Heart right ventricle (tissue), 16 donors: ENCODE measurements at regions not wholly inside any gene's neighbourhood (a gene's known extent, or its start where the extent isn't known, plus 50 kb on each side); places are given as distances from the start of the nearest gene placed in this dataset.

Experiments
- ATAC-seq, 8 donors: fragments of 200-7000 bp; cut with Tn5 transposase; one replicate each; pipeline ENCODE4 v1.9.1; 2020; ENCODE audit warnings: mild to moderate bottlenecking in 8 of 8, moderate library complexity in 8 of 8, moderate number of reproducible peaks in 1 of 8
- DNase-seq, 2 donors: peaks; one replicate each; pipeline ENCODE4 v3.0.0-alpha.2; 2020
- H3K27ac ChIP-seq, 10 donors: fragments of 200-600 bp; sonication (generic) in 2 of 10; one replicate each; pipeline versions ENCODE4 v1.5.0 to v1.8.0; 2020 to 2022; ENCODE audit warnings: mild to moderate bottlenecking in 3 of 10
- H3K27me3 ChIP-seq, 7 donors: fragments of 200-600 bp; one replicate each; pipeline ENCODE4 v1.8.0; 2021 to 2022; ENCODE audit warnings: mild to moderate bottlenecking in 2 of 7
- H3K36me3 ChIP-seq, 9 donors: fragments of 200-600 bp; sonication (generic) in 1 of 9; one replicate each; pipeline versions ENCODE4 v1.5.0 to v1.8.0; 2020 to 2022; ENCODE audit warnings: mild to moderate bottlenecking in 2 of 9
- H3K4me1 ChIP-seq, 9 donors: fragments of 200-600 bp; sonication (generic) in 1 of 9; one replicate each; pipeline versions ENCODE4 v1.5.0 to v1.8.0; 2020 to 2022; ENCODE audit warnings: mild to moderate bottlenecking in 4 of 9
- H3K4me3 ChIP-seq, 10 donors: fragments of 200-600 bp; sonication (generic) in 2 of 10; one replicate each; pipeline versions ENCODE4 v1.5.0 to v1.8.0; 2020 to 2022; ENCODE audit warnings: mild to moderate bottlenecking in 7 of 10, moderate library complexity in 2 of 10
- H3K9me3 ChIP-seq, 11 donors: fragments of 200-600 bp in 10 of 11; sonication (generic) in 2 of 11; one replicate each; pipeline versions ENCODE4 v1.5.0 to v1.8.0; 2013 to 2022; ENCODE audit warnings: mild to moderate bottlenecking in 2 of 11, control low read depth in 1 of 11, moderate library complexity in 1 of 11
- WGBS, 2 donors: extraction: QIAGEN DNeasy Blood & Tissue Kit; methylation state at CpG; one replicate each; pipeline ENCODE4 v1.1.7; 2013; ENCODE audit warnings: inconsistent platforms in 1 of 2; 5-methylcytosine and 5-hydroxymethylcytosine counted together
- intact Hi-C, 10 donors: fragments of 100-400 bp; cut with DNase I; formaldehyde crosslinking; loops; one replicate each; pipeline versions ENCODE4 v1.11.1 to v1.14.2; 2022
- TF ChIP-seq, protein P1 (sequence below), 9 donors: fragments of 200-600 bp; sonication (generic) in 2 of 9; IDR thresholded peaks; one replicate each; pipeline versions ENCODE4 v1.5.0 to v1.8.0; 2021 to 2022; ENCODE audit warnings: antibody characterized with exemption in 9 of 9, mild to moderate bottlenecking in 5 of 9, moderate library complexity in 1 of 9
- donor health status: Arrhythmogenic right ventricular cardiomyopathy.
- donor health status: ischemic (EF 13 %, LVEDD 7.1; RV severe dilation, severe dysfunction).
- donor health status: healthy with polysubstance abuse.
- donor health status: DM: no; HTN: yes; CAD: no.
- donor health status: DM: no; HTN: no; CAD: no.
- donor health status: ischemic (EF 25% LVEDD 6.9; RV normal size, moderate dysfunction).
- donor health status: ischemic (EF 25% LVEDD 5.7; RV mildly dilated, moderate dysfunction).
- donor health status: healthy.
- donor health status: DM: yes; HTN: yes; CAD: no.
- donor health status: Ischemic cardiomyopathy.
- donor health status: ischemic (EF 35%, LVEDD 5.7; RV mildly dilated, moderate dysfunction).
- donor health status: nonischemic (EF 11% LVEDD 7.7; RV severe dilation, severe dysfunction).
- donor health status: DM: yes; HTN: yes; CAD: no.
- donor health status: PGD.
- donor health status: ischemic (EF 29% LVEDD 5.4; RV normal size, mild dysfunction).
- donor health status: nonischemic (EF 23%, LVEDD 6.1; RV moderate dilation, normal function).

DNA sequence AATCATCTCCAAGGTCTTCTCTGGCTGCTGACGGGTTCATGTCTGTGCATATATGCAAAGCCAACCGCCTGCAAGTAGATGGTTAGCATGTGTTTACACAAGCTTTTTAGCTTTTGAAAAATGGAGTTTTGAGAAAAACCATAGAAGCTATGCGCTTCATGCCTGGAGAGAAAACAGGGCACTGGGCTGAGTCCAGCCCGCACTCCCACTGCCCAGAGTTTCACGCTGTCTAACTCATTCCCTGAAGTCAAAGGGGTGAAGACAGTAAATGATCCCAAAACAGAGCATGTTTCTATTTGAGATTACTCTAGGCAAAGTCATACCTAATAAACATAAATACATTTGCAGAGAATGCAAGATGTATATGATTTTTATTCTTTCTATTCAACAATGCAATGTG lies 278.8 kb downstream of the IRX2 start:
- no peaks in the 10 kb centered on the region for H3K36me3 ChIP-seq
- 90 to 92% methylated on average over 5 of the region's 5 CpGs for WGBS, 2 donors
- peaks cover 0 to 16% (median 2%) of the 10 kb centered on the region in 7 donors for H3K27me3 ChIP-seq
- no peak for DNase-seq
- TF ChIP-seq, protein P1, sequence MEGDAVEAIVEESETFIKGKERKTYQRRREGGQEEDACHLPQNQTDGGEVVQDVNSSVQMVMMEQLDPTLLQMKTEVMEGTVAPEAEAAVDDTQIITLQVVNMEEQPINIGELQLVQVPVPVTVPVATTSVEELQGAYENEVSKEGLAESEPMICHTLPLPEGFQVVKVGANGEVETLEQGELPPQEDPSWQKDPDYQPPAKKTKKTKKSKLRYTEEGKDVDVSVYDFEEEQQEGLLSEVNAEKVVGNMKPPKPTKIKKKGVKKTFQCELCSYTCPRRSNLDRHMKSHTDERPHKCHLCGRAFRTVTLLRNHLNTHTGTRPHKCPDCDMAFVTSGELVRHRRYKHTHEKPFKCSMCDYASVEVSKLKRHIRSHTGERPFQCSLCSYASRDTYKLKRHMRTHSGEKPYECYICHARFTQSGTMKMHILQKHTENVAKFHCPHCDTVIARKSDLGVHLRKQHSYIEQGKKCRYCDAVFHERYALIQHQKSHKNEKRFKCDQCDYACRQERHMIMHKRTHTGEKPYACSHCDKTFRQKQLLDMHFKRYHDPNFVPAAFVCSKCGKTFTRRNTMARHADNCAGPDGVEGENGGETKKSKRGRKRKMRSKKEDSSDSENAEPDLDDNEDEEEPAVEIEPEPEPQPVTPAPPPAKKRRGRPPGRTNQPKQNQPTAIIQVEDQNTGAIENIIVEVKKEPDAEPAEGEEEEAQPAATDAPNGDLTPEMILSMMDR (IDR thresholded peaks at IDR 0.05), result no peak
- no peak overlapping the region for H3K4me3 ChIP-seq
- no peak for ATAC-seq
- H3K4me1 ChIP-seq, result no peaks in the 10 kb centered on the region
- H3K9me3 ChIP-seq, result no peaks in the 10 kb centered on the region
- no peak overlapping the region for H3K27ac ChIP-seq
- intact Hi-C loops, result no loop called here

DNA sequence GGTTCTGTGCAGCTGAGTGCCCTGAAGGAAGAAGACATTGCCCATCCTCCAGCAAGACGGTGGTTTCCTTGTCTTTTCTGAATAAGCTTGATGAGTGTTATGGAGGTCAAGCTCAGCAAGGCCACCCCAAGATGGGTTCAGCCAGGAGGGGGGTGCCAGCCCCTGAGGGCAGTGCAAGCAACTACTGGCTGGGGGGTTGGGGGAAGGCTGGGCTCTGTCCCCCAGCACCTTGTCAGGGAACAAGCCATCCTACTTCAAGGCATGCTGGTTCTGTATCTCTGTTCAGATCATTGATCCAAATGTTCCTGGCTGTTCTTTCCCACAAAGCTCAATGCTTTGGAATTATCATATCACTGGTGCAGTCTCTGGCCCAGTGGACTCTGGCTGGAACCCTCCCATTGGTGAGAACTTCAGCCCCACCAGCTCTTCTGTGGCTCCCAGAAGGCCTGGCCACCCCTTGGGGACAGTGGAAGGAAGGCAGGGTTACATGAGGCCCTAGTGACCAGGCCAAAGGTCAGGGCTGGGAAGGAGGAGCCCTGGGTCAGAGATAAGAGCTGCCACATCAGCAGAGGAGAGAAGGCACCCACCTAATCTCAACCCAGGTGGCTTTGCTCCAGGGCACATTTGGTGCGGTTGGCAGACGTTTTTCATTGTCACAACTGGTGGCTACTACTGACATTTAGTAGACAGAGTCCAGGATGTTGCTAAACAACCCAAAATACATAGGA lies 280.2 kb downstream of the IRX2 start:
- Histone ChIP-seq H3K9me3 (no peaks in the 10 kb centered on the region), H3K36me3 (no peaks in the 10 kb centered on the region), H3K4me3 (no peak overlapping the region), H3K4me1 (no peaks in the 10 kb centered on the region), H3K27ac (no peak overlapping the region), H3K27me3 (peaks cover 0 to 15% (median 4%) of the 10 kb centered on the region in 7 donors)
- TF ChIP-seq, protein P1 (IDR thresholded peaks at IDR 0.05), result no peak
- 77 to 82% methylated on average over 3 of the region's 3 CpGs for WGBS, 2 donors
- DNase-seq, result no peak
- intact Hi-C loops, result no loop called here
- ATAC-seq, result no peak

DNA sequence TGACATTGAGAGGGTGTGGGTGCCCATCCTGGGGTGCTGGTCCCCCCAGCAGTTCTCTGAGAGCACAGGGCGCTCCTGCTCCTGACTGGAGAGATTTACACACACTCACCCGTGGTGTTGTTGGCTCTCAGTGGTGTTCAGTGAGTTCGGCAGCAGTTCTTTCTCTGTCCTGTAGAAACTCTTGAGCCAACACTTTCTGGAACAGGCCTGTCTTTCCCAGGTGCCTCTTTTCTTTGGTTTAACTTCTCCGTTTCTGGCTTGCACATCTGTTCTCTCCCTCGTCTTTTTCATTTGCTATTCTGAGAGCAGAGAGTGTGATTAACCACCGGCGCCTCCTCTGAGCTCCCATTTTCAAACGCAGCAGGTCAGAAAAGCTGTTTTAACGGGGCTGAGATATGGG lies 284.5 kb downstream of the IRX2 start:
- ATAC-seq (no peak), DNase-seq (no peak)
- Histone ChIP-seq H3K9me3 (no peaks in the 10 kb centered on the region), H3K36me3 (no peaks in the 10 kb centered on the region), H3K4me3 (no peak overlapping the region), H3K27me3 (peaks cover 0 to 27% (median 4%) of the 10 kb centered on the region in 7 donors), H3K27ac (no peak overlapping the region), H3K4me1 (no peaks in the 10 kb centered on the region)
- intact Hi-C loops, result no loop called here
- TF ChIP-seq, protein P1 (IDR thresholded peaks at IDR 0.05), result no peak
- WGBS, 2 donors, result 49 to 51% methylated on average over 9 of the region's 9 CpGs

DNA sequence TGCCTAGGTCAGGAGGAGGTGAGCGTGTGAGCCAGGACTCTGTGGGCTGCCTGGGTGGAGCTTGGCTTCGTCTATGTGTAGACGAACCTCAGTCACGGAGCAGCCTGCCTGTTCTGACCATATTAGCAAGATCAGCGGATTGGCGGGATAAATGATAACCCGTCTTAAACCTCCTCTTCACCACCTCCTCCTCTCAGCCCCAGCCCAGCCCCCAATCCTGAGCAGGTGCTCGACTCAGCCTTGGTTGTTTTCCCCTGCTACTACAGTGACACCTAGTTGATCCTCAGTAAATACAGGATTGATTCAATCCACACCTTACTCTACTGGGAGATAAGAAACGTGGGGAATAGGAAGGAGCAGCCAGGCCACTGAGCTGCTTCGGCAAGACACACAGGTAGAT lies 286.1 kb downstream of the IRX2 start:
- 51 to 59% methylated on average over 10 of the region's 10 CpGs for WGBS, 2 donors

More for the DNA sequence above, 286.1 kb downstream of the IRX2 start:
- no peaks in the 10 kb centered on the region for H3K4me1 ChIP-seq
- H3K27ac ChIP-seq, result no peak overlapping the region
- ATAC-seq (no peak), DNase-seq (no peak)
- no peak overlapping the region for H3K4me3 ChIP-seq
- no peaks in the 10 kb centered on the region for H3K36me3 ChIP-seq
- H3K9me3 ChIP-seq, result no peaks in the 10 kb centered on the region
- TF ChIP-seq, protein P1 (IDR thresholded peaks at IDR 0.05), result no peak
- peaks cover 0 to 25% (median 4%) of the 10 kb centered on the region in 7 donors for H3K27me3 ChIP-seq
- intact Hi-C loops, result no loop called here
